Fibroblast of lung (primary cell): ENCODE measurements at regions not wholly inside any gene's neighbourhood (a gene's known extent, or its start where the extent isn't known, plus 50 kb on each side); places are given as distances from the start of the nearest gene placed in this dataset.
A peak's percentile ranks its signal among the peaks of the same experiment; 100 is the strongest.
"Not testable (repeated sequence)": the region's sequence is repeated elsewhere in the genome, so short reads cannot be mapped to it uniquely, and the experiment has no call there.

ENCODE experiments used
- DNase-seq, 2 donors: peaks; one replicate each; pipeline versions ENCODE4 v3.0.0 to v3.0.0-alpha.2; 2010; ENCODE audit warnings: low read depth in 2 of 2
- H2AFZ ChIP-seq: 2 replicates; pipeline ENCODE4 v1.5.1; 2012; ENCODE audit warnings: low read length, control low read depth, inconsistent platforms
- H3K27ac ChIP-seq: 2 replicates; pipeline ENCODE4 v1.5.1; 2011; ENCODE audit warnings: low read length, control low read depth; ENCODE audit not compliant: insufficient read depth
- H3K27me3 ChIP-seq: 2 replicates; pipeline ENCODE4 v1.5.1; 2011; ENCODE audit warnings: mild to moderate bottlenecking, low read length; ENCODE audit not compliant: control insufficient read depth, insufficient read depth
- H3K36me3 ChIP-seq: 2 replicates; pipeline ENCODE4 v1.5.1; 2011; ENCODE audit warnings: low read length; ENCODE audit not compliant: control insufficient read depth, insufficient read depth
- H3K4me1 ChIP-seq: 2 replicates; pipeline ENCODE4 v1.5.1; 2011; ENCODE audit warnings: low read length; ENCODE audit not compliant: control insufficient read depth, insufficient read depth; ENCODE audit errors: extremely low read depth
- H3K4me2 ChIP-seq: 2 replicates; pipeline ENCODE4 v1.5.1; 2011; ENCODE audit warnings: low read length, control low read depth; ENCODE audit not compliant: insufficient read depth; ENCODE audit errors: extremely low read depth
- H3K4me3 ChIP-seq, 4 experiments: fragments of 200-600 bp in 1 of 4; sonication (generic) in 1 of 4; replicated peaks in 1 of 4; 2 replicates each; pipeline ENCODE4 v1.5.1; 2011 to 2016; ENCODE audit warnings: low read length in 4 of 4, low read depth in 3 of 4, mild to moderate bottlenecking in 3 of 4, control low read depth in 2 of 4, inconsistent platforms in 1 of 4, mixed read lengths in 1 of 4; ENCODE audit not compliant: insufficient read depth in 1 of 4; ENCODE audit errors: control extremely low read depth in 1 of 4
- H3K79me2 ChIP-seq: 2 replicates; pipeline ENCODE4 v1.5.1; 2012; ENCODE audit warnings: mild to moderate bottlenecking, low read length, inconsistent platforms; ENCODE audit not compliant: control insufficient read depth, insufficient read depth
- H3K9ac ChIP-seq: 2 replicates; pipeline ENCODE4 v1.5.1; 2011; ENCODE audit warnings: mild to moderate bottlenecking, low read length, control low read depth; ENCODE audit not compliant: insufficient read depth
- H3K9me3 ChIP-seq: 2 replicates; pipeline ENCODE4 v1.5.1; 2012; ENCODE audit warnings: low read depth, low read length; ENCODE audit not compliant: control insufficient read depth, insufficient read depth
- H4K20me1 ChIP-seq: 2 replicates; pipeline ENCODE4 v1.5.1; 2011; ENCODE audit warnings: low read length; ENCODE audit not compliant: control insufficient read depth, insufficient read depth; ENCODE audit errors: extremely low read depth
- CTCF ChIP-seq, 2 donors: IDR thresholded peaks in 1 of 2; conservative IDR thresholded peaks in 1 of 2; 1 replicate in 1 of 2; 2 replicates in 1 of 2; pipeline ENCODE4 v1.5.1; 2011 to 2012; ENCODE audit warnings: low read length in 2 of 2, control low read depth in 1 of 2, inconsistent platforms in 1 of 2, low read depth in 1 of 2, mild to moderate bottlenecking in 1 of 2
- EZH2 ChIP-seq: IDR thresholded peaks from 2 replicates; pipeline ENCODE4 v1.5.1; 2012; ENCODE audit warnings: low read length, control low read depth, mild to moderate bottlenecking; ENCODE audit errors: missing control alignments

- H3K4me1 ChIP-seq: no peaks in the 10 kb centered on the region
- no peak overlapping the region for H3K4me3 ChIP-seq
Measured at GRCh38 chr12:31887109-31887811, 72.0 kb upstream of the RESF1 start.

GRCh38 chr12:31882682-31883081 lies 76.5 kb upstream of the RESF1 start:
- H3K4me1 ChIP-seq, DNase-seq, H3K4me2 ChIP-seq, H3K36me3 ChIP-seq, H3K4me3 ChIP-seq, H3K79me2 ChIP-seq, H4K20me1 ChIP-seq, H3K27me3 ChIP-seq, H3K27ac ChIP-seq, H2AFZ ChIP-seq, H3K9me3 ChIP-seq, H3K9ac ChIP-seq: not testable (repeated sequence)

More at GRCh38 chr12:31887109-31887811, 72.0 kb upstream of the RESF1 start:
- H3K27ac ChIP-seq: no peak overlapping the region
- no peaks in the 10 kb centered on the region for H3K27me3 ChIP-seq
- no peak for TF ChIP-seq EZH2
- TF ChIP-seq CTCF (conservative IDR thresholded peaks at IDR 0.05 in 1 of 2, IDR thresholded peaks at IDR 0.05 in 1 of 2; ENCODE audit: low read depth in 1 of 2, low read length in 2 of 2): no peak
- no peaks in the 10 kb centered on the region for H3K9me3 ChIP-seq
- H3K4me2 ChIP-seq: no peak overlapping the region
- no peaks in the 10 kb centered on the region for H3K79me2 ChIP-seq
- no peak overlapping the region for H2AFZ ChIP-seq
- no peaks in the 10 kb centered on the region for H3K36me3 ChIP-seq
- no peaks in the 10 kb centered on the region for H4K20me1 ChIP-seq
- no peak for DNase-seq
- H3K9ac ChIP-seq: no peak overlapping the region

GRCh38 chr12:31880340-31880739 lies 78.9 kb upstream of the RESF1 start:
- Histone ChIP-seq H3K27me3 (no peaks in the 10 kb centered on the region), H3K79me2 (no peaks in the 10 kb centered on the region), H4K20me1 (no peaks in the 10 kb centered on the region), H2AFZ (no peak overlapping the region), H3K27ac (no peak overlapping the region), H3K36me3 (no peaks in the 10 kb centered on the region), H3K4me2 (no peak overlapping the region), H3K4me1 (no peaks in the 10 kb centered on the region), H3K4me3 (no peak overlapping the region), H3K9ac (no peak overlapping the region), H3K9me3 (no peaks in the 10 kb centered on the region)
- peak in 1 of 2 donors; percentile 78 for DNase-seq
- TF ChIP-seq CTCF (conservative IDR thresholded peaks at IDR 0.05 in 1 of 2, IDR thresholded peaks at IDR 0.05 in 1 of 2; ENCODE audit: low read depth in 1 of 2, low read length in 2 of 2): no peak
- no peak for TF ChIP-seq EZH2
